ENCODE measurements at regions not wholly inside any gene's neighbourhood (a gene's known extent, or its start where the extent isn't known, plus 50 kb on each side); places are given as distances from the start of the nearest gene placed in this dataset.
A peak's percentile ranks its signal among the peaks of the same experiment; 100 is the strongest.

DNA sequence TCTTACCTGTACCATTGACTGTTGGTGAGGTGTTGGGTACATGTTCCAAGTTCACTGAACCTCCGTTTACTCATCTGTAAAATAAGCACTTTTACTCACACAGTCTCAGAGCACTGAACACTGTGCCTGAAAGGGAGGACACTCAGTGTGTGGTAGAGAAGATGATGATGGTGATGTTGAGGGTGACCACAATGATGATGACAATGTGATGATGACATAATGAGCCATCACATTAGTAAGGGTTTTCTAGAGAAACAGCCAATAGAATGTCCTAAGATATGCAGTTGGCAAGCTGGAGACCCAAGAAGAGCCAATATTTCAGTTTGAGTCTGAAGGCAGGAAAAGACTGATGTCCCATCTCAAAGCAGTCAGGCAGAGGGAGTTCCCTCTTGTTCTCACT lies 315.4 kb upstream of the IGFBP7 start:
- no peak for DNase-seq (ENCODE audit: low spot score)

DNA sequence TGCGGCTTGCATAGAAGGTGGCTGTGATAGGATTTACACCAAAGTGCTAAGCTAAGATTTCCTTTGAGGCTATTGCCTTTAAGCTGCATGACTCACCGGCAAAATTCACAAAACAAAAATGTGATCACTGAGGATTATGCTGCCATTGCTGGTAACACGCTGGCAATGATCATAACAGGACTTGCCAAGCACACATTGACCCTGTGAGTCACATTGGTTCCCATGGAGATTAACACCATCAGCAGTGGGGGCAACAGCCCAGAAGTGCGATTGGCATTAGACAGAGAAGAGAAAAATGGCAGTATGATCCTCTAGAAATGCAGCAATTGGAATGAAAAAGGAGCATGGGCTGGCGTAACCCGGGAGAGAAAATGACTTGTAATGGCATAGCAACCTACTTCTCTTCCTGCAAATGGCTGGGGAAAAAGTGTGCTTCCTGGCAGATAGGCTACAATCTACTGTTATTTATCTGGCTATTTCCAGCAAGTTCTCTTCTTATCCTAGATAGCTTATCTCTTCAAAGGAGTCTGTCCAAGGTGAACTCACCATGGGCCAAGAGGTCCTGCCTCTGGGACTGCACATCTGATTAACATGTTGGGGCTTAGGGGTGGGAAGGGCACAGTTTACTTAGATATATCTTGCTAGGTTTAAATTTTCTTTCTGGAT lies 314.2 kb upstream of the IGFBP7 start:
- no peak for DNase-seq (ENCODE audit: low spot score)

DNA sequence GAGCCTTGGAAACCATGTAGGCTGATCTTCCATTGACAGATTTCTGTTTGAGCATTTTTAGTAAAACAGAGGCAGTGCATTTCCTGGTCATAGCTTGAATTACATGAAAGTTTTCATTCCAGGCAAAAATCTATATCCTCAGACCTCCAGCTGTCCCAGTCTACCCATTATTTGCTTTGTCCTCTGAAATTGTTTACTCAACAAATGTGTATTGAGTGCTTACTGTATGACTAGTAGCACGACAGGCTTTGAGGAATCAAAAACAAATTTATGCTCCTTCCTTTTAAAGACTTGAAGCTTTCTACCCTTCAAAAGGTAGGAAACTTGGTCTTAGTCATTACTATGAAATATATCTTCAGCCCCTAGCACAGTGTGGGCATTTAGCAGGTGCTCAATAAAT lies 307.9 kb upstream of the IGFBP7 start:
- no peak for DNase-seq (ENCODE audit: low spot score)

DNA sequence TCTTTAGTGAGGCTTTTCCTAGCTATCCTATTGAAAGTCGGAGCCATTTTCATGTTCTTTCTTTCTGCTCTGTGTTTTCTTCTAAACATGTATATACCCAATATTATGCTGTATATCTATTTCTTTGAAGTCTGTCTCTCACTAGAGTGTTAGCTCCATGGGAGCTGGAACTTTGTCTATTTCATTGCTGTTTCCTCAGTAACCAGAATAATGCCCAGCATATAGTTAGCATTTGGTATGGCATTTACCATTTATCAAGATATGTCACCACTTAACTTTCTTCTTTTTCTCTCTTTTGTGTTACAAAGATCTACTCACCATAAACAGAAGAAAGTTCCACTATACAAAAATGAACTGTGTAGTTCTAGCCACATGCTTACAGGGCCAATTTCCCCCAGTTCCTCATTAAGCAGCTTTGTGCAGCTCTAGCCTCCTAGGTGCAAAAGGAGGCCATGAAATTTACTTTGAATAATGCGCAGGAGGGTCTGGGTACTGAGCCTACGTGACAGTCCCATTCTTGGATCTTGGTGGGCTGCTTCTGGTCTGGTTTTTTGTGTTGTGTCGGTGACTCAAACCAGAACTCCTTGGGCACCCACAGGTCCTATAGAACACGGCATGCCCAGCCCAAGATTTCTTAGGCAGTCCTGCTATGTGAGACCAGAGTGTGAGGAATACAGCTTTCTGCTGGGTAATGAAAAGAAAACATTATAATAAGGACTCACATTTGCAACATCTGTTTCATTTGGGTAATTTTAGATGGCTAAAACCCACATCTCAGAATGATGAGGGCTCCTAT lies 302.3 kb upstream of the IGFBP7 start:
- DNase-seq (ENCODE audit: low spot score) = no peak

DNA sequence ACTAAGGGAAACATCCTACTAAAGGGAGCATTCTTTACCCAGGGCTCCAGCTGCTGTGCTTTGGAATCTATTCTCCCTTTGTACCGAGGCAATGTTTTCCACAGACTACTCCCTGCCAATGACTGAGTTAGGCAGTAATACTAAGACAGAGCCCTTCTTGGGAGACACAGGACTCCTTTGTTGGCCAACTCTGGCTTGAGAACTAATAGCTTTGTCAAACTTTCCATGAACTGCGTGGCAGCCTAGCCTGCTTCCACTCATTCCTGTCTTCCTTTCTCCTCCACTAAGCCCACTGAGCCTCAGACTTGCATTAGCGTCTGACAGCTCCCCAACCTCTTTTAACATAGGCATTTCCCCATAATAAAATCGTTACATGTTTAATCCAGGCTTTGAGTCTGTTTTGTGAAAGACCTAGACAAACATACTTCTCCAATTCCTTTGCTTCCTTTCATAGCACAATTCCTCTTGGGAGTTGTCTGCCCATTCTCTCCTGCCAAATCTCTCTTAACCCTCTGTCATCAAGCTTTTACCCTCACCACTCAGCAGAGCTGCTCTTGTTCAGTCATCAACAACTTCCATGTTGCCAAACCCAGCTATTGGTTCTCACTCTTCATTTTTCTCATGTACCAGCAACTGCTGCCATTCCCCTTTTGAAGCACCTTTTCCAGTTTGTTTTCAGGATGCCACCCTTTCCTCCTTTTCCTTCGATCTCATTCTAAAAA lies 300.3 kb upstream of the IGFBP7 start:
- DNase-seq (ENCODE audit: low spot score) = no peak

DNA sequence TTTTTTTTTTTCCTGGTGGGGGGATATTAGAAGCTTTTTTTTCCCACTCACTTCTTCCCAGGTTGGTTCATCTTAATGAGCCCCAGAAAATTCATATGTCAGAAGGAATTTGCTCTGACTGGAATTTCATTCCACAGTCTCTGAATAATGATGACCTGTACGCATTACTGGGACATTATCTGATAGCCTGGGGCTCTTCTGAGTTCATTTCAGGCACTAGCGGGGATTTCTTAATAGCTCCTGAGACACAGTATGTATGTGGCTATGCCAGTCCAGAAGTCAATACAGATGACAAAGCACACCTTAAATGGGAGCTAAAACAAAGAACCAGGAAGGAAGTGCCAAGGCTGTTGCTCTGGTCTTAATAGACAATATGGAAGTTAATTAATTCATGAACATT lies 295.2 kb upstream of the IGFBP7 start:
- DNase-seq (ENCODE audit: low spot score) = peak; percentile 17

DNA sequence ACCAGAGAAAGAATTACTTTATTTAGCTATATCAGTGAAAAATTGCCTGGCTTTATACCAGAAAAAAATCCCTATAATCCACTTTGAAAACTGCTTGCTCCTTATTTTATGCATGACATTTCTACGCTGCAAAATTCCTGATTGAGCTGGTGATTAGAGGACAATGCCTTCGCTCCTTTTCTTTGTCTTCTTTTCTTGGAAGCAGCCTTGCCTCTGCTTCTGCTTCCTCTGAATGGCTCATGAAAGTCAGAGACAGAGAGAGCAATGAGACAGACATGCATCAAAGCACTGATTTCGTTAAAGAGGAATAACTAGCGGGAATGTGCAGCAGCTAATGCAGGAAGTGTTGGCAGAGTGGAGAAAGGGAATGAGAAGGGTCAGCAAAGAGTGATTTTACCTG lies 294.3 kb upstream of the IGFBP7 start:
- DNase-seq (ENCODE audit: low spot score) = peak; percentile 5

DNA sequence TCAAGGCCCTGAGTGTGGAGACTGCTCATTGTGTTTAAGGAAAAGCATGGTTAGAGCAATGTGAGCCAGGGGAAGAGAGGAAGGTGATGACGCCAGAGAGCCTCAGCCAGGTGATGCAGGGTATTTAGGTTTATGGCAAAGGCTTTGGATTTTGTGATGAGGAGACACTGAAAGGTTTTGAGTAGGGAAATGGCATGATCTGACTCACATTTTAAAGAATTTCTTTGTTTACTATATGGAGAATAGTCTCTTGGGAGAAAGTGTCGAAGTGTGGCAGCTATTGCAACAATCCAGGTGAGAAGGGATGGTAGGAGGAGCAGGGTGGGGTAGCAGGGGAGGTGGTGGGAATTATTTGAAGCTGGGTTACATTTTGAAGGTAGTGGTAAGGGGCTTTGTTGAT lies 293.4 kb upstream of the IGFBP7 start:
- DNase-seq (ENCODE audit: low spot score) = no peak

DNA sequence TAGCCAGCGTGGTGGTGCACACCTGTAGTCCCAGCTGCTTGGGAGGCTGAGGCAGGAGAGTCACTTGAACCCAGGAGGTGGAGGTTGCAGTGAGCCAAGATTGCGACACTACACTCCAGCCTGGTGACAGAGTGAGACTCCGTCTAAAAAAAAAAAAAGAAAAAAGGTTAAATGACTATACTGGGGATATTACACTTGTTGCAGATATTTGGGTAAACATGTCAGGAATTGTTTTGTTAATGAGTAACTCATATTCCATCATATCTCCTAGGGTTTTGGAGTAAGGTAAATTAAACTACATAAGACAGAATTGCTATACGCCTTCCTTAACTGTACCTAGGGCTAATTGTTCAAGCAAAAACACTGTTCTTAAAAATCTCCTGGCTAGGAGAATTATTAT lies 291.4 kb upstream of the IGFBP7 start:
- DNase-seq (ENCODE audit: low spot score) = no peak

DNA sequence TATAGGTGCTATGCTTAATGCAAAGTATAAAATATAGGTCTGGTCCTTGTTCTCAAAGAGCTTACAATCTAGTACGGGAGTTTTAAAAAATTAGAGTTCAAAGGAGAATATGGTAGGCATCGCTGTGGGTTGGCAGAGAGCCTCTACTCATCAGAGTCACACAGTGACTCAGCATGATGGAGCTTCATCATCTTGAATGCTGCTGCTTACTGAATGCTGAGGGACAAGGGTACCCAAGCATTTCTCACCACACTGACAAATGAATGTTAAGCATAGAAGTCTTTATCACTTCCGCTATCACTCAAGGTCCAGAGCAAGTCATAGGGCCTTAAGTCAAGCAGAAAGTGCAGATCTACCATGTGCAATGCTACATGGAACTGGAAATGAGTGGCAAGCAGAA lies 268.6 kb upstream of the IGFBP7 start:
- DNase-seq (ENCODE audit: low spot score) = no peak

DNA sequence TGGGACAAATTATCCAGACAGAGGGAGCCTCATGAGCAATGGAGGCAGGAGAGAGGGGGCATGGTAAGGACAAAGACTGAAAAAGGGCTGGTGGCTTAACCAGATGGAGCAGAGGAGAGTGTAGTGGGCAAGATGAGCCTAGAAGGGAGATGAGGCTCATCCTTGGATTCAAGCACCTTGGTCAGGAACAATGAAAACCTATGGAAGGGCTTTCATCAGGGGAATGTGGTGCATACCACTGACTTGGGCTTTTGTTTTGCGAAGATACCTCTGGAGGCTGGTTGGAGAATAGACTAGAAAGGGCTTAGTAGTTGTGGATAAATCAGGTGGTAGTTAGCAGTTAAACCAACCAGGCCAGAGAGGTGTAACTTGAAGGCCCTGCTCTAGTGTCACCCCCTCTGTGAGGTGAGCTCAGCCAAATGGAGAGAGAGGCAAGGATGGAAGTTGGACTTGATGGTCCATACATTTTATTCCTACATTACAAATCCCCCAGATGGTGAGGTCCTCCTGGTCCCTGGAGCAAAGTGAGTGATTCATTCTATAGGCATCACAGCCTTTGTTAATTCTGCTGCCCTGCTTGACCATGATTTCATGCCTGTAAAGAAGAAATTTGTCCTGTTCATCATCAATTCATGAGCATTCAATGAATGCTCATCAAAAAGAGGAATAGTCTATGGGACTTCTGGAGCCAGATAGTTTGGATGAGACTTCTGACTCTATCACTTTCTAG lies 264.8 kb upstream of the IGFBP7 start:
- DNase-seq (ENCODE audit: low spot score) = no peak

DNA sequence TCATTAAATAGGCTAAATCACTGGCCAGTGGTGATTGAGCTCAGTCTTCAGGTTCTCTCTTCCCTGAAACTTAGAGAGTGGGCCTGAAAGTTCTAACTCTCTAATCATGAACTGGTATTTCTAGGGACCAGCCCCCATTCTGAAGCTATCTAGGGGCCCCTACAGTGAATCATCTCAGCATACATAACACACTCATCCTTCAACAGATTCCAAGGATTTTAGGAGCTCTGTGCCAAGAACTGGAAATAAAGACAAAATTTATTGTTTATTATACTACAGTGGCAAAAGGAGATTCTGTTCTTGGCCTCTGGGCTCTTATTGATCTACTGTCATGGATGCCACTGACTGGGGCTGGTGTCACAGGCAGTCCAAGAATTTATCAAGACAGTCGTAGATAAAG lies 263.8 kb upstream of the IGFBP7 start:
- no peak for DNase-seq (ENCODE audit: low spot score)

DNA sequence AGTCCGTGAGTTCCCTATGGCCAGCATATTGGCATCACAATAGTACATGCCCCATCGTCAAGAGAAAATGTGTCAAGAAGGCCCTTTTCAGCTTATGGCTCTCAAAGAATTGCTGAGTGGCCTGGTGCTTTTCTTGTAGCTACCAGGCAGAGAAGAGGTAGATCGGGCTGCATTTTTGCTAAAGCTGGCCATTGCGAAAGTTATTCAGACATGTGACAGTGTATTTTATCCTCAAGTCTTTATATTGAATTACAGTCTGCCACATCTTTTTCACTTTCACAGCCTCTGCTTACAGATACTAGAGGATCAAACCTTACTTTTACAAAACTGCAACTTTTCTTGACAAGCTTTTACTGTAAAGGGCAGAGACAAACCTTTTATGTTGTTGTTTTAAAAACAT lies 261.5 kb upstream of the IGFBP7 start:
- no peak for DNase-seq (ENCODE audit: low spot score)

DNA sequence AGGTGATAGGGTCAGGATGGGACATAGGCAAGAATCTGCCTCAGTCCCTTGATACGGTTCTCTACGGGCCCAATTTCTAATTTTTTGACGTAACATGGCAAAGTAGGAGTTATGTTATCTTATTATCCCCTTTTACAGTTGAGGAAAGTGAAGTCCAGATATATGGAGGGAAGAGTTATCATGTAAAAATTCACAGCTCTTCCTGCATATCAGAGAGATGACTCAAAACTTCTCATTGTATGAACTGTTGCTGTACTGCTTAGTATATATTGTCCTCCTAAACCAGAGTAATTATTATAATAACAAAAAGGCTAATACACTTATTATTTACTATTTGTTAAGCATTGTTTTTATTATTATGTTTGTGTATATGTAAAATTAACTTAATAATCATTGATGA lies 260.5 kb upstream of the IGFBP7 start:
- DNase-seq (ENCODE audit: low spot score) = no peak

DNA sequence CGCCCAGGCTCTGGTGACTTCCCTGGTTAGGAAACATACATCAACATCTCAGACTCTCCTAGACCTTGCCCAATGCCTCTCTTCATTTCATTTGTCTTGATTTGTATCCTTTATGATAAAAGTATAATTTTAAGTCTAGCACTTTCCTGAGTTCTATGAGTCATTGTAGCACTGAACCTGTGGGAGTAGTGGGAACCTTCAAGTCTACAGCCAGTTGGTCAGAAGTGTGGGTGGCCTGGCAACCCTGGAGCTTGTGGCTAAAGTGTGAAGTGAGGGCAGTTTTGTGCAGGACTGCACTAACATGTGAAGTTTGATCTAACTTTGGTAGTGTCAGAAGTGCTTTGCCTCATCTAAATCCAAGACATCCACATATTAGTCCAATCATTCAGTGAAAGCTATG lies 259.3 kb upstream of the IGFBP7 start:
- no peak for DNase-seq (ENCODE audit: low spot score)

DNA sequence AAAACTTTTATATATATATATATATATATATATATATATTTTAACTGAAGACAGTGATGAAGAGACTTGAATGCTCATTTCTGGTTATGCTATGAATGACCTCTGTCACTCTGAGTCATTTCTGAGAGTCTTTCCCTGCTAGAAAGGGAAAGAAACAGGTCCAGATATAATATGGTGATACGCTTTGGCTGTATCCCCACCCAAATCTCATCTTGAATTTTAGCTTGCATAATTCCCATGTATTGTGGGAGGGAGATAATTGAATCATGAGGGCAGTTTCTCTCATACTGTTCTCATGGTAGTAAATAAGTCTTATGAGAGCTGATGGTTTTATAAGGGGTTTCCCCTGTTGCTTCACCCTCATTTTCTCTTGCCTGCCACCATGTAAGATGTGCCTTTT lies 254.1 kb upstream of the IGFBP7 start:
- no peak for DNase-seq (ENCODE audit: low spot score)

DNA sequence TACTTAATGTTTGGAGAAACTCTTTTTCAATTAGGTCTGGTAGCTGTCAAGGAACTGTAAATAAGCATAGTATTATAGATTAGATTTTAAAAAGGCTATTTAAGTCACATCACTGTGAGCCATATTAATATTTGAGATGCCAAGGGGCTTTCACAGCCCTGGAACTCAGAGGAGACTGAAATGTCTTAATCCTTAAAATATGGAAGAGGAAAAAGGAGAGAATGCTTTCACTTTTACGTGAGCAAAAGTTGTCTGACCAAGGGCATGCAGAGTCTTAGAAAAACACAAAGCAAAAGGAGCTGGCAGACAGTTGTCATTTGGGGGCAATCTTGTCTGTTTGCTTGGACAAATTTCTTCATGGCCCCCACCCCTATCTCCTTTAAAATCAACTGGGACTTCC lies 253.2 kb upstream of the IGFBP7 start:
- DNase-seq (ENCODE audit: low spot score) = no peak

DNA sequence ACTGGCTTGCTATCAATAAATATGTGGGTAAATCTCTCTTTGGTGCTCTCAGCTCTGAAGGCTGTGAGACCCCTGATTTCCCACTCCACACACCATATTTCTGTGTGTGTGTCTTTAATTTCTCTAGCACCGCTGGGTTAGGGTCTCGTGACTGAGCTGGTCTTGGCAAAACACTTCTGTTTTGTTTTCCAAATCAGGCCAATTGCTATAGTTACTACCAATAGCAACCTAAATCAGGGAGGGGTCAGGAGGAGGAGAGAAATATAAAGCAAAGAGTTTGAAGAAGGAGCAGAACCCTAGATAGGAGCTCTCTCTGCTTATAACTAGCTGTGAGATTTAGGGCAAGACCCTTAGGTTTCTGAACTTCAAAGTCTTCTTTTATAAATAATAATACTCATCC lies 250.5 kb upstream of the IGFBP7 start:
- DNase-seq (ENCODE audit: low spot score) = no peak

DNA sequence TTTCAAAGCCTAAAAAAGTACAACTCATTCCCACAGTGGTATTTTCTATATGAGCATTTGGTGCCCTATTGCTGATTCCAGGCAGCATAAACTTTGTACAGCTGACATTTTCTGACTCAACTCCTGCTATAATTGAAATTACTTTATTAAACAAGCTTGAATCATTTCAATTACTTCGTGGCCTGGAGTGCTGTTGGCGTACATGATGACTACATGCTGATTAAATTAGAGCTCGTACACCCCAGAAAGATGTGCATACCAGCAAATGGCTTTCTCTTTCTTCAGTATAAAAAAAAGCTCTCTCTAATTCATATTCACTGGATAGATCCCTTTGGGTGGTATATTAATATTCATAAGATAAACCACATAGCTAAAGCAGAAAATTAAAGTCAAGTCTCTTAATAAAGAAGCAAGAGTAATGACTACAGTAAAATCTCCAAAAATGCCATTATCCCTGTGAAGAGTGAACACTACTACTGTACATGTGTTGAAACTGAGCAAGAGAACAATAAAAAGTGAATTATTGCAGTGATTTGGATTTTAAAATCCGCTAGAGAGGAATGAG lies 245.0 kb upstream of the IGFBP7 start:
- DNase-seq (ENCODE audit: low spot score) = no peak

DNA sequence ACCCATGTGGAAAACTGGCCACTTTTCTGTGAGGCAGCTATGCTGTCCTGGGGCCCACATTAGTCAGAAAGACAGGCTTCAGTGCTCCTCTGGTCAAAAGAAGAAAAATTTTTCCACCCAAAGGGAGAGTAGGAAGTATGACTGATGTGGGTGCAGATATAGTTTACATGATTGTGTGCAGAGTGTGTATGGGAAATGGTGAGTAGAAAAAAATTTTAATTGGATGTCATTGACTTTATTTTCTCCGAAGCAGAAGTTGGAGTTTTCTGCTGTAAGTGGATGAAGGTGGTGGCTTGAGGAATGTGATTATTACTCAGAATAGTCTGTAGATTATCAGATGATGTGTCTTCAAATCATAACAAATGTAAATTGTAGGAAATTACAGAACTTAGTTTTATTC lies 241.5 kb upstream of the IGFBP7 start:
- no peak for DNase-seq (ENCODE audit: low spot score)

DNA sequence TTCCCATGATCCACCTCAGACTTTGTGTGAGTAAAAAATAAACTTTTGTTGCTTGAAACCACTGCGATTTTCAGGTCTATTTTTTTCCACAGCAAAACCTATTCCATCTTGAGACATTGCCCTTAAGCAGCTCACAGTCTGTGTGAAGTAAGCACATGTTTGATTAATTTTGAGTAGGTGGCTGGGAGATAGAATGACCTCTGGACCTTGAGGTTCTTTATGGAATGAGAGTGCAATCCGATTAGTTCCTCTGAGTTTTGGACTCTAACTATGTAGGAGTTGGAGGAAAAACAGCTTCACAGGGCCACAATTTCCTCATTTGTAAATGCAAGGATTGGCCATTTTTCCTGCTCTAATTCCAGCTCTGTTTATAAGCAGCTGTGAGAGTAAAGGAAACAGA lies 234.1 kb upstream of the IGFBP7 start:
- no peak for DNase-seq (ENCODE audit: low spot score)

DNA sequence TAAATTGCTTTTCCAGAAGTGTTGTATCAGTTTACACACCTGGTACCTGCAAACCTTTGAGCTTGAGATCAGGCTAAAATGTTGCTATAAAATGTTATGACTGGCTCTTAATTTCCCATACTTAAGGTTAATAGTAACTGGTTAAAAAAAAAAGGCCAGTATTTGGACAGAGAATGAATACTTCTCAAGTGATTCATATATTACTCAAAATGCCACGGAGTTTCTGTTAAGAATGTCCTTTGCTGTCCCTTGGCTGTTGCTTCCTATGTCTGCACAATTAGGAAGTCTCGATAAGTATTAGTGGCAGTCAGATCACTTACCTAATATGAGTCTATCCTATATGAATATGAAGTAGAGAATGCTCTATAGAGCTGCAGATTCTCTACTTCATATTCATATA lies 232.2 kb upstream of the IGFBP7 start:
- DNase-seq (ENCODE audit: low spot score) = no peak
